ENCODE measurements at regions not wholly inside any gene's neighbourhood (a gene's known extent, or its start where the extent isn't known, plus 50 kb on each side); places are given as distances from the start of the nearest gene placed in this dataset.
"Not testable (repeated sequence)": the region's sequence is repeated elsewhere in the genome, so short reads cannot be mapped to it uniquely, and the experiment has no call there.

GRCh38 chr11:29627541-29627940 is 389.3 kb downstream of the KCNA4 start:
- DNase-seq (ENCODE audit: low spot score) = no peak

- DNase-seq (ENCODE audit: low spot score) = no peak
These were observed 393.6 kb downstream of the KCNA4 start for GRCh38 chr11:29623144-29623722.

GRCh38 chr11:29616611-29617010 is 400.2 kb downstream of the KCNA4 start:
- no peak for DNase-seq (ENCODE audit: low spot score)

GRCh38 chr11:29612423-29612822 is 404.4 kb downstream of the KCNA4 start:
- DNase-seq (ENCODE audit: low spot score) = no peak

GRCh38 chr11:29606330-29607031 is 410.3 kb downstream of the KCNA4 start:
- DNase-seq (ENCODE audit: low spot score) = no peak

GRCh38 chr11:29600151-29600575 is 416.7 kb downstream of the KCNA4 start:
- not testable (repeated sequence) for DNase-seq (ENCODE audit: low spot score)

GRCh38 chr11:29584342-29584741 is 432.5 kb downstream of the KCNA4 start:
- no peak for DNase-seq (ENCODE audit: low spot score)

- DNase-seq (ENCODE audit: low spot score) = no peak
These were observed 438.0 kb downstream of the KCNA4 start for GRCh38 chr11:29578806-29579205.

GRCh38 chr11:29564486-29564885 is 452.3 kb downstream of the KCNA4 start:
- no peak for DNase-seq (ENCODE audit: low spot score)

GRCh38 chr11:29562183-29562582 is 454.6 kb downstream of the KCNA4 start:
- no peak for DNase-seq (ENCODE audit: low spot score)

- DNase-seq (ENCODE audit: low spot score) = no peak
These were observed 462.8 kb downstream of the KCNA4 start for GRCh38 chr11:29553990-29554389.

GRCh38 chr11:29538339-29539036 is 478.3 kb downstream of the KCNA4 start:
- DNase-seq (ENCODE audit: low spot score) = no peak

GRCh38 chr11:29534836-29535235 is 482.0 kb downstream of the KCNA4 start:
- no peak for DNase-seq (ENCODE audit: low spot score)

- no peak for DNase-seq (ENCODE audit: low spot score)
These were observed 485.9 kb downstream of the KCNA4 start for GRCh38 chr11:29530961-29531360.

- DNase-seq (ENCODE audit: low spot score) = no peak
These were observed 489.4 kb downstream of the KCNA4 start for GRCh38 chr11:29527391-29527936.

- DNase-seq (ENCODE audit: low spot score) = no peak
These were observed 498.2 kb downstream of the KCNA4 start for GRCh38 chr11:29518389-29519174.

GRCh38 chr11:29511394-29511793 is 505.4 kb downstream of the KCNA4 start:
- no peak for DNase-seq (ENCODE audit: low spot score)

- no peak for DNase-seq (ENCODE audit: low spot score)
These were observed 509.5 kb downstream of the KCNA4 start for GRCh38 chr11:29507376-29507775.

- DNase-seq (ENCODE audit: low spot score) = no peak
These were observed 521.2 kb downstream of the KCNA4 start for GRCh38 chr11:29495676-29496075.

GRCh38 chr11:29490938-29491337 is 525.9 kb downstream of the KCNA4 start:
- DNase-seq (ENCODE audit: low spot score) = no peak

GRCh38 chr11:29486301-29486700 is 530.5 kb downstream of the KCNA4 start:
- DNase-seq (ENCODE audit: low spot score) = no peak

- DNase-seq (ENCODE audit: low spot score) = no peak
These were observed 531.2 kb downstream of the KCNA4 start for GRCh38 chr11:29485641-29486040.

Data from hematopoietic multipotent progenitor cell treated with erythropoietin and hydrocortisone succinate and interleukin-3 and kit ligand, for 17 days (in vitro differentiated cells).